GM12878 (cell line): ENCODE measurements at regions not wholly inside any gene's neighbourhood (a gene's known extent, or its start where the extent isn't known, plus 50 kb on each side); places are given as distances from the start of the nearest gene placed in this dataset.

Experiments
- ATAC-seq: fragments of 200-7000 bp; cut with Tn5 transposase; 3 replicates; pipeline ENCODE4 v1.9.1; 2020; ENCODE audit warnings: mild to moderate bottlenecking, moderate library complexity
- BruUV-seq: library from RNA; stranded (reverse); fragments of 400-500 nt; replicated peaks from 2 replicates; lab custom pipeline; 2021; lab: Mats Ljungman, UMichigan
- CTCF ChIA-PET: fragments of 300-600 bp; sonication (Branson Sonifier 250); formaldehyde crosslinking; extraction: SDS; loops from one replicate; lab custom pipeline; 2021; ENCODE audit warnings: inconsistent platforms; lab: Yijun Ruan, JAX
- POLR2A ChIA-PET: fragments of 350-600 bp; formaldehyde crosslinking; extraction: SDS; loops from one replicate; lab custom pipeline; 2021; ENCODE audit warnings: inconsistent platforms; lab: Charles Lee
- RAD21 ChIA-PET: fragments of 300-600 bp; sonication (Branson Sonifier 250); formaldehyde crosslinking; loops from one replicate; lab custom pipeline; 2023; ENCODE audit warnings: antibody characterized with exemption; ENCODE audit not compliant: unreplicated experiment; lab: Charles Lee
- SMC1A ChIA-PET: fragments of 300-600 bp; sonication (Branson Sonifier 250); formaldehyde crosslinking; loops from one replicate; lab custom pipeline; 2023; ENCODE audit not compliant: unreplicated experiment, uncharacterized antibody; lab: Charles Lee
- DNase-seq: peaks from one replicate; pipeline ENCODE4 v3.0.0-alpha.2; 2011; ENCODE audit warnings: low read depth, low spot score
- FAIRE-seq: peaks from 3 replicates; lab custom pipeline; 2011; peaks lifted over from hg19 to GRCh38; lab: Jason Lieb, UNC
- H2AFZ ChIP-seq: 2 replicates; pipeline ENCODE4 v1.6.0; 2011; ENCODE audit warnings: low read depth, low read length, control low read depth; ENCODE audit not compliant: control insufficient read depth
- H3K27ac ChIP-seq: 2 replicates; pipeline ENCODE4 v1.5.1; 2011; ENCODE audit warnings: control low read depth; ENCODE audit not compliant: control insufficient read depth, insufficient read depth
- H3K27me3 ChIP-seq, 2 experiments: replicated peaks in 1 of 2; 2 replicates each; pipeline versions ENCODE4 v1.6.0 to v1.6.1; 2011; ENCODE audit warnings: low read length in 1 of 2; ENCODE audit not compliant: control insufficient read depth in 2 of 2, insufficient read depth in 2 of 2
- H3K36me3 ChIP-seq, 2 experiments: 2 replicates each; pipeline ENCODE4 v1.5.1; 2011; ENCODE audit warnings: low read length in 1 of 2; ENCODE audit not compliant: control insufficient read depth in 2 of 2, insufficient read depth in 2 of 2
- H3K4me1 ChIP-seq: 2 replicates; pipeline ENCODE4 v1.6.1; 2011; ENCODE audit warnings: mild to moderate bottlenecking, low read length, moderate library complexity, mixed read lengths; ENCODE audit not compliant: control insufficient read depth, insufficient read depth
- H3K4me2 ChIP-seq: 2 replicates; pipeline ENCODE4 v1.6.0; 2011; ENCODE audit warnings: control low read depth; ENCODE audit not compliant: control insufficient read depth, insufficient read depth
- H3K4me3 ChIP-seq: fragments of 200-600 bp; sonication (generic); 2 replicates; pipeline ENCODE4 v1.5.1; 2016
- H3K79me2 ChIP-seq: 2 replicates; pipeline ENCODE4 v1.6.0; 2011; ENCODE audit warnings: low read length; ENCODE audit not compliant: control insufficient read depth, insufficient read depth
- H3K9ac ChIP-seq: 2 replicates; pipeline ENCODE4 v1.8.0; 2011; ENCODE audit warnings: low read length, control low read depth, mixed read lengths; ENCODE audit not compliant: control insufficient read depth, insufficient read depth
- H3K9me3 ChIP-seq: replicated peaks from 3 replicates; pipeline ENCODE4 v1.5.1; 2011; ENCODE audit warnings: mild to moderate bottlenecking, low read length; ENCODE audit not compliant: control insufficient read depth, insufficient read depth
- H4K20me1 ChIP-seq: 2 replicates; pipeline ENCODE4 v1.6.0; 2011; ENCODE audit not compliant: control insufficient read depth, insufficient read depth
- CBX3 ChIP-seq: fragments of 200-600 bp; sonication (generic); IDR thresholded peaks from 2 replicates; pipeline ENCODE4 v1.6.1; 2016; ENCODE audit warnings: low read depth, borderline replicate concordance
- ZBTB40 ChIP-seq: fragments of 450-650 bp; IDR thresholded peaks from 2 replicates; pipeline ENCODE4 v1.6.1; 2016; ENCODE audit warnings: mild to moderate bottlenecking, moderate library complexity, borderline replicate concordance
- WGBS: methylation state at CpG from one replicate; pipeline ENCODE4 v1.1.6; 2016; ENCODE audit warnings: low lambda C conversion rate; ENCODE audit not compliant: insufficient replicate concordance, insufficient coverage; ENCODE audit errors: missing lambda C conversion rate; 5-methylcytosine and 5-hydroxymethylcytosine counted together
- in situ Hi-C: fragments of 300-500 bp; cut with MboI; formaldehyde crosslinking; loops from 9 replicates; pipeline ENCODE4 v1.14.3; 2018; ENCODE audit warnings: mixed read lengths
- intact Hi-C: fragments of 100-400 bp; cut with micrococcal nuclease; formaldehyde crosslinking; loops from one replicate; pipeline ENCODE4 v1.14.2; 2022; ENCODE audit not compliant: unreplicated experiment

GRCh38 chr2:62447411-62447810 is 58.6 kb downstream of the TMEM17 start:
- in situ Hi-C loops (no loop called here), intact Hi-C loops (no loop called here)
- POLR2A ChIA-PET, result no interaction called here
- Histone ChIP-seq H4K20me1 (no peaks in the 10 kb centered on the region), H3K79me2 (no peaks in the 10 kb centered on the region), H3K27ac (no peak overlapping the region), H3K9ac (no peak overlapping the region), H3K4me2 (no peak overlapping the region), H3K4me3 (no peak overlapping the region), H3K36me3 (no peaks in the 10 kb centered on the region), H3K9me3 (no peaks in the 10 kb centered on the region; the same call in 2 of the 3 replicates), H3K27me3 (no peaks in the 10 kb centered on the region), H3K4me1 (no peaks in the 10 kb centered on the region), H2AFZ (no peak overlapping the region)
- DNase-seq, result no peak
- no peak for FAIRE-seq
- BruUV-seq, result no TSS peak
- WGBS, result 31% methylated on average over 3 of the region's 3 CpGs
- RAD21 ChIA-PET, result interaction anchor here (0.5 kb wide), 1 partner anchor 530 kb away, joined by 3 read pairs; no protein-coding TSS in a partner anchor
- CTCF ChIA-PET, result interaction anchor here (0.9 to 2.7 kb wide), 3 partner anchors 10 to 528 kb away, joined by 3 to 15 read pairs (median 9); no protein-coding TSS in a partner anchor
- TF ChIP-seq CBX3, result no peak
- no peak for TF ChIP-seq ZBTB40
- ATAC-seq, result no peak
- SMC1A ChIA-PET, result interaction anchor here (0.8 to 2.5 kb wide), 4 partner anchors 9 to 17 kb away, joined by 3 to 13 read pairs (median 6); no protein-coding TSS in a partner anchor
